ENCODE measurements at regions not wholly inside any gene's neighbourhood (a gene's known extent, or its start where the extent isn't known, plus 50 kb on each side); places are given as distances from the start of the nearest gene placed in this dataset.
"Not testable (repeated sequence)": the region's sequence is repeated elsewhere in the genome, so short reads cannot be mapped to it uniquely, and the experiment has no call there.

- TF ChIP-seq EZH2phosphoT487 (IDR thresholded peaks at IDR 0.05; ENCODE audit: borderline replicate concordance, low read length); EZH2 (IDR thresholded peaks at IDR 0.05; ENCODE audit: low read length, unreplicated experiment): not testable (repeated sequence)
Measured at GRCh38 chr2:47976728-47977127, 70.4 kb upstream of the FBXO11 start.

Measured in PC-3 (cell line).